HG03354 (cell line): ENCODE measurements at regions not wholly inside any gene's neighbourhood (a gene's known extent, or its start where the extent isn't known, plus 50 kb on each side); places are given as distances from the start of the nearest gene placed in this dataset.
"Not testable (repeated sequence)": the region's sequence is repeated elsewhere in the genome, so short reads cannot be mapped to it uniquely, and the experiment has no call there.

Source experiments
- ATAC-seq: cut with Tn5 transposase; IDR thresholded peaks from one replicate; pipeline ENCODE4 v1.9.1; 2021; ENCODE audit warnings: mild to moderate bottlenecking; ENCODE audit not compliant: unreplicated experiment, poor library complexity, severe bottlenecking

DNA sequence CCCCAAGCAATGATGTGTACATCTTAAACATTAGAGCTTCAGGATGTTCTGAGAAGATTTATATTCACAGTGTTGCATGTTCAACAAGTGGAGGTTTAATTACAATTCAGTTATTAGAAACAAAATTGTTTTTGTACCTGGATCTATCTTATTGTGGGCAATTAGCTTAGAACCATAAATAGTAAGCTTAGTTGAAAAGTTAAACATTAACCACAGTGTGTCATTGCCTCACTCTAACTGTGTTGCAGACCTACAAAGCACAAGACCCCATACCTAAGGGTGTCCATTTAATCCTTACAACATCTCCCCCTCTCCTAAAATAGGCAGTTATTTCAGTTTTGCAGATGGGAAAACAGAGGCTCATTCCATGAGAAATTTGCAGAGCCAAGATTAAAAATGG is 632.0 kb upstream of the SOX9 start:
- ATAC-seq: no peak

DNA sequence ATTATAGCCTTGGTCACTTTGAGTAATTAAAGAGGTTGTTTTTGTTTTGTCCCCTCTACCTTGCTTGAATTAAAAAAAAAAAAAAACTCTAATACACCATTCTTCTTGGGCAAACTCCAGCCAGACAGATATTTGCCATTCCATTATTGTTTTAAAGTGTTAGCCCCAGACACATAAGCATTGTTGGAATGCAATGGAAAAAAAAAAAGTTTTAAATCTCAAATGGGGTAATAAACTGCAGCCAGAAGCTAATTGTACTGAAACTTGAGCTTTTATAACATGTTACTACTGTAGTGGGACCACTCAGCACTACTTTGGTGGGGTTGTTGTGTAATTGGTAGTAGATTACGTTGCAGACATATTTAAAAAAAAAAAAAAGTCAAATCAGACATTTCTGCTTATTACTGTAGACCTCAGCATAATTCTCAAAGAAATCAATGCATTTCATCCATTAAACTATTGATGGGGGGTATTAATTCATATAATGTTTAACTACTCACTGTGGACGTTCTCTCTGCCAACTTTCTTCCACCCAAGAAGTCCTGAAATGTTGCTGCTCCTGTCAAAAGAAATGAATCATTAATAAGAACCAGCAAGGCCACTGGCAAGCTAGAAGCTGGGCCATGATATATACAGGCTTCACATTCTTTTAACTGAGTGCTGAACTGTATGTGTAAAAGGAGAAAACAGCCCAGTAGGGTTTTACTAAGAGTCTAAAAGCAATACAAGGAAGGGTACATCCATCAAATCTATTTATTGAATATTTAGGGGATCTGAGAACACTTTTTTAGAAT is 626.6 kb upstream of the SOX9 start:
- ATAC-seq: no peak

DNA sequence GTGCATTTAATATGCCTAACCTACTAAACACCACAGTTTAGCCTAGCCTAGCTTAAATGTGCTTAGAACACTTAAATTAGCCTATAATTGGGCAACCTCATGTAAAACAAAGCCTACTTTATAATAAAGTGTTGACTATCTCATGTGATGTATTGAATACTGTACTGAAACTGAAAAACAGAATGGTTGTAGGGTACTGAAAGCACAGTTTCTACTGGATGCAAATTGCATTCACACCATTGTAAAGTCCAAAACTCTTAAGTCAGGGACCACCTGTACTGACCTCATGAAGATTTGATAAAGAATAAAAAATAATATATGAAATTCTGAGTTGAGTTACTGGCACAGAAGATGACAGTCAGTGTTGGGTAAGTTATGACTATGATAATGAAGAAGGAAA is 625.4 kb upstream of the SOX9 start:
- no peak for ATAC-seq

DNA sequence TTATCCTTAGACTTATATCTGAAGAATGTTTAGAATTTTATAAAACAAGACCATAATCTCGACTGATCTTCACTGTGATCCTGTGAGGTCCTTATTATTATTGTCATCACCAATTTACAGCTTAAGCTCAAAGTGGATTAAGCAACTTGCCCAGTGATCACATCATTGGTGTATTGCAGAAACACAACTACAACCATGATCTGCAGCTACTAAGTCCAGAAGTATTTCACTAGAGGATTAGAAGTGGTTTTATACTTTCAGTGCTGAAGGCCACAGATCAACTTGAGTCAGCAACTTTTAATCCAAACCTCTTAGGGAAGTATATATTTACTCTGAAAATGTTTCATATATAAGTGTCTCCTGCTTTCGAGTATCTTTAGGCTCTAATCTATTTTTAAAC is 624.3 kb upstream of the SOX9 start:
- no peak for ATAC-seq

DNA sequence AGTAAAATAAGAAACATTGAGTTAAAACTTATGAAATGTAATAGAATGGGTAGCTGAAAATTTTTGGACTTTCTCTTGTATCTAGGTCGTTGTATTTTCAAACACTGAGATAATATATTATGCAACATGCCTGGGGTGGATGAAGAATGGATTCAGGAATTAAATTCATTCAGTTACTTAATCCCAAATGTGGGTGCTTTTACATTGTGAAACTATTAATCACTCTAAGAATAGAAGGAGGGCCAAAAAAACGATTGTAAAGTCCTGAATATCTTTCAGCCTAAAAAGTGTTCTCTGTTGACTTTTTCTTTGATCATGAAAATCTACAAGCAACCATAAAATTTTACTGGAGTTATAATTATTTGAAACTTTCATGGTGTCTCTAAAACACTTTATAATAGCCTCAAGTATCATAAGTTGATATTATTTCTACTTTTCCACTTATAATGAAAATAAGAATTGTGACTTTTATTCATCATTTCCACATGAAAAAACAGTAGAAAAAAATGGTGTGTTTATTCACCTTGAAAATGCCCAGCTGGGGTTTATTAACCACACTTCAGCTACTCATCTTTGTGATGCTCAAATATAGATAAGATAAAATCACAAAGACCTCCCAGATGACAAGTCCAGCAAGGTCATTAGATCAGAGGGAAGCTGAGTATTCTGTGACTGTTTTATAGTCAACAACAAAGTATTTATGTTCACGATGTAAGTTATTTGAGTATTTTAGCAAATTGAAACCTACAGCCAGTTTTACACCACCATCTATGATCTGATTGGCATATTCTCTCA is 619.9 kb upstream of the SOX9 start:
- no peak for ATAC-seq

DNA sequence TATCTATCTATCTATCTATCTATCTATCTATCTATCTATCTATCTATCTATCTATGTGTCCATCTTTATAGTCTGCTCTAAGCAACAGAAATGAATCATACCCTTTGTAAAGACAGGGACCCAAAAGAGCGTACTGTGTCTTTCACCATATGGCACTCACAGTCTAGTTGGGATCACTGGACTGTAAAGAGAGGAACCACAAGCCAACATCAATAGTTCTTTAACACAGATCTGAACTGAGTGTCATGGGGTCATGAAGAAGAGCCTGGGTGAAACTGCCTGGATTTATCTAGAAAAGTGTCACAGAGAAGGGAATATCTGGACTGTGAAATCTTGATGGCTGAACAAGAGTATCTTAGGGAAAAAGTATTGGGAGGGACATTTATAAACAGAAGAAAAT is 619.1 kb upstream of the SOX9 start:
- ATAC-seq: no peak

DNA sequence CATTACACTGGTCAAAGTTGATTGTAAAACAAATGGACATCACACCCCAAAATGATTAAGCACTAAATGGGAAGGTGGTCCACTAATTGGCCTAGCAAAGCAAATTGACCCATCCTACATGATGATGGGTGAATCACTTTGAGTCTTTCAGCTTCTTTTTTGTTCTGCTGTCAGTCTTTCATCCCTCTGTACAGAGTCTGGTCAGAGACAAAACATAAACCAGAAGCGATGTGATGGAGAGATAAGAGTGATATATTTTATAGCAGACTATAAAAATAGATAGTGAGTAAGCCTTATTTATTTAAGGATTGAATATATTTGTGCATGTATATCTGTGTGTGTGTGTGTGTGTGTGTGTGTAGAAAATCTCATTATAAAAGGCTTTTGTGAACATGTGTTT is 618.4 kb upstream of the SOX9 start:
- ATAC-seq: no peak

DNA sequence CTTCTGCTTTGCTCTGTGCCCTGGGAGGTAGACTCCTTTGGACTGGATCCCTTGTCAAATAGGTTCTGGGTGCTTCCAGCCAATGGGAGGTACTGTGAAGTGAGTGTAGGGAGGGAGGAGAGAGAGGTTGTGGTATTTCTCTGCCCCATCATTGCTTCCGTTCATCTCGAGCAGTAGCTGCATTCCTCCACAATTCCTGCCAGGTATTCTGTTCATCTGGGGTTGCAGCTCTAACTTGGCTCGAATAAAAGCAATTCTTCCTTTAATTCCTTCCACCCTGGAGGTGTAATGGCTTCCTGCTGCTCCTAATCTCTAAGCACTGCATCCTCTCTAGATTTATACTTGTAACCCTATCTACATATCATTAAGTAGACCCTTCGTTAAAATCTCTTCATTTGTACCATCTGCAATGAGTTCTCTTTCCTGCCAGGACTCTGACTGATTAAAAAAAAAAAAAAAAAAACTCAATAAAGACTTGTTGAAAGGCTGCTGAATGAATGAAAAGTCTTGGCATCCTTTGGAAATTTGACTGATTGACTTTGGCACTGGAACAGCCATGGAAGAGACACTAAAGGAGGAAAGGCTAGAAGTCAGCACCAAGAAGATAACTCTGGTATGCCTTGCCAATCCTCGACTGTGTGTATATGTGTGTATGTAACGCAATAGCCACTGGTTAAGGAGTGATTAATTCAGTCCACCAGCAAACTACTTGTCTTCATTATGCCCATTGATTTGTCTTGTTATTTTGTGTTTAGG is 616.9 kb upstream of the SOX9 start:
- ATAC-seq: no peak

DNA sequence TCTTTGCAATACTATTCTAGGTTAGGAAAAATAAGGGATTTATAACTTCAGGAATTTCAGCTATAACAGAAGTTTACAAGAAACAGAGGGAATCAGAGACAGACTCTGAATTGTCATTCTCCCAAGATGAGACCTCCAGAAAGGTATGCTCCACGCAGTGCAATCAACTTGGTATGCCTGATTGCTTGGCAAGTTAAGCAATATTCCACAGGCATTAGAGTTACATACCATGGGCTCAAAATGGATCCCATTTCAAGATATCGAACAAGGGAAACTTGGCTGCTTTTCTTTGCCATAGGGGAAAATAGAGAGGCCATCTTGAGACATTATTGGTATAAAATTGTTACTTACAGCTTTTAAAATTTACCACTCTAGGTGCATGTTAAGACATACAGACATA is 615.6 kb upstream of the SOX9 start:
- ATAC-seq: no peak

DNA sequence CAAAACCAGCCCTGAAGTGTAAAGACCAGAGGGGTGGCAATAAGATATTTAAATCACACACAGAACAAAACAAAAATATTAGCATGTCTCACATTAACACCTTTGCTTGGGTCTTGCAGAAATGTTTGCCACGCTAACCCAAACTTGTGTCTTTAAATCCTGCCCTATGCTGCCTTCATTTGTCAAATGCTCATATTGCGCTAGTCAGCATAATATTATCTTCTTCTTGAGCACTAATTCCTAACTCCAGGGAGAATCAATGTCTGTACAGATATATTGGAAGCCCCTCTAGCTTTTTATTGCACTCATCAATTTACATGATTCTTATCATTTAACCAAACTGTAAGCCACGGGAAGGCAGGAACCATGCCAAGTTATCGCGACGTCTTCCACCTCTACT is 614.8 kb upstream of the SOX9 start:
- ATAC-seq: no peak

DNA sequence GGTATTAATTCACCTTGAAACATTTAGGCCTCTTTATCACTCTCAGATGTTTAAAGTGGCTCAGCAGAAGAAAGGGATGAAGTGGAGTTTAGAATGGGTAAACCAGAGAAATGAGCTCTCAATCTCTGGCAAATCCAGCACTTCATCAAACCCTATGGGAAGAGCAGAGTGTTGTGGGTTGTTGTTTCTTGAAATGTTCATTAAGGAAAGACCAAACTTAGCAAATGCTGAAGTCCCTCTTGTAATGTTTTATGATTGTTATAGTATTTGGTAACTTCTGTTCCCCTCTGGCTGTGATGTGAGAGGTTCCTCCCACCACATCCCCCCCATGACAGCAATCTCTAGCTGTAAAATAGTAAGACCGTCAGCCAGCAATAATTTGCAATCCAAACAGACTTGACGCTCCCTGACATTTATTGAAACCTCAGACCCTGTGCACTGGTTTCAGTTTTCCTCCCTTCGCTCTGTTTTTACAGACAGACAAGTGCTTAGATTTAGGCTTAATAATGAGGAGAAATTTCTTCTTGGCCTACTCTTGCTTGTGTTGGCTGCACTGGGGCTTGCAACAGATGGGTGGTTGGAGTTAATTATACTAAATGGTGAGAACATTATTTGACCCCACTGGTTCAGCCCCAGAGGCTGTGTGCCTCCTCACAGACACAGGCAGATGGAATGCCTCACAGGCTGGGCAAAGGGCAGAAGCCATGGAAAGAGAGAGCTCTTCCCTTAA is 609.4 kb upstream of the SOX9 start:
- ATAC-seq: no peak

DNA sequence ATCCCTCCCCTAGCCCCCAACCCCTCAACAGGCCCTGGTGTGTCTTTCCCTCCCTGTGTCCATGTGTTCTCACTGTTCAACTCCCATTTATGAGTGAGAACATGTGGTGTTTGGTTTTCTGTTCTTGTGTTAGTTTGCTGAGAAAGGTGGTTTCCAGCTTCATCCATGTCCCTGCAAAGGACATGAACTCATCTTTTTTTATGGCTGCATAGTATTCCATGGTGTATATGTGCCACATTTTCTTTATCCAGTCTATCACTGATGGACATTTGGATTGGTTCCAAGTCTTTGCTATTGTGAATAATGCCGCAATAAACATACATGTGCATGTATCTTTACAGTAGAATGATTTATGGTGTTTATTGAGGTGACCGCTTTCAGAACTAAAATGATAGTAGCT is 607.1 kb upstream of the SOX9 start:
- ATAC-seq: not testable (repeated sequence)

DNA sequence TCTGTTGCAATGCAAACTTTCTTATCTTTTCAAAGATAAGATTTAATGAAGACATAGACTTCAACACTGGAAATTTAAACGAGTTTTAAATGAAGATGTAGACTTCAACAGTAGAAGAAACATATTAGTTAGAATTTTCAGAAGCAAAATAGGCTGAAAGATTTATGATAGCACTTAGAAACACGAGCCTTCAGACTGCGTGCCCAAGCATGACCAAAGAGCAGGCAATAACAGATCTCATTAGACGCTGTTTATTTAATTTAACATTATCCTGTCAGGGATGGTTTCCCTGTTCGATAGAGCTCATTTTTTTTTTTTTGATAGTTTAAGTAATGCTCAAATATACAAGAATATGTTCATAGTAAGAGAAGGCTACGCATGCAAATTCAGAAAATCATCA is 604.7 kb upstream of the SOX9 start:
- no peak for ATAC-seq

DNA sequence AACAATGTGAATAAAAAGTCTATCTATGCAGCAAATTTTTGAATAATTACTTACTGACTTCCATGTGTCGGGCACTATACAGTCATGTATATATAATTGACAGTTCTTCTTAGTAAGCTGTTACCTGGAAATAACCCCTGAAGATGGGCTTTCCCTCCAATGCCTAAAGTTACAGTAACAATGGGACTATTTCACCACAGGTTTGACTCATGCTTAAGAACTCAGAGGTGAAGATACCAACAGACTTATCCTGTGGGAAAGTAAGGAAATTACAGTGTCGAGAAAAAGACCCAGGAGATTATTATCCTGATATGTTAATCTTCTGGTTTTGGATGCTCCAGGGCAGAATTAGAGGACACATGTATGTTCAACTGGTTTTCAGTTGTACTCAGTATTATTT is 601.5 kb upstream of the SOX9 start:
- no peak for ATAC-seq

DNA sequence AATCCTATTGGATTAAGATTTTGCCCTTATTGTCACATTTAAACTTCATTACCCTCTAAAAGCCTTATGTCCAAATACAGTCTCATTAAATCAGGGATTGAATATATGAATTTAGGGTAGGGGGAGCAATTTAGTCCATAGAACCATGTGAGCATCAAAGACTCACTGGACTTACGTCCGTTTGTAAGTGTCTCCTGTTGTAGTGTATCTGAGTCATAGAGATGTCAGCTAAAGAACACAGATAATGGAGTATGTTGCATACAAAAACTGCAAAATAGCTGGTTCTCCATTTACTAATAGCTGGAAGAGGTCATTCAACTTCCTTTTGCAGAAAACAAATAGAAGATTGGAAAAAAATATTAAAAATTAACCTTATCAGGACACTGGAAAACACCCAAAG is 599.1 kb upstream of the SOX9 start:
- no peak for ATAC-seq

DNA sequence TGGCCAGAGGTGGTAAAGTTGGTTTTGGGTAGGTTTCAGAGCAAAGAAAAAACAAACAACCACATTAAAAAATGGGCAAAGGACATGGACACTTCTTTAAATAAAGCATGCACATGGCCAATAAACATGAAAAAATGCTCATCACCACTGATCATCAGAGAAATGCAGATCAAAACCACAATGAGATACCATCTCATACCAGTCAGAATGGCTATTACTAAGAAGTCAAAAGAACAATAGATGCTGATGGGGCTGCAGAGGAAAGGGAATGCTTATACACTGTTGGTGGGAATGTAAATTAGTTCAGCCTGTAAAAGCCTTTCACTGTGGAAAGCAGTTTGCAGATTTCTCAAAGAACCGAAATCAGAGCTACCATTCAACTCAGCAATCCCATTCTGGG is 598.4 kb upstream of the SOX9 start:
- ATAC-seq: no peak

DNA sequence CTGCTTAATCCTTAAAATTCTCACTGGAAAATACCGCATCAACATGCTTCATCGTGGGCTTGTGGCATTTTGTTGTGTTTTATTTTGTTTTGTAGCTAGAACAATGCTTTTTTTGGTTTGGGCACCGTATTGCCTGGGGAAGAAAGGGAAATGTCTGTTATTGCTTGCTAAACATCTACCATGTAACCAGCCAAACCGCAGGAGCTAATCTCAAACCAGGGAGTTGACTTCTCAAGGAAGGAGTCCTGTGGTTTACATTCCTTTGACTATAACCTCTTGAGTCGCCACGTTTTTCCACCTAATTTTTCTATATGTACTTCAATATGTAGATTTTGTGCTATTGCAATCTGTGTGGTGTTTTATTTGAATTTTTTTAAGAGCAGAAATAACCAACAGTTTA is 593.5 kb upstream of the SOX9 start:
- ATAC-seq: no peak

DNA sequence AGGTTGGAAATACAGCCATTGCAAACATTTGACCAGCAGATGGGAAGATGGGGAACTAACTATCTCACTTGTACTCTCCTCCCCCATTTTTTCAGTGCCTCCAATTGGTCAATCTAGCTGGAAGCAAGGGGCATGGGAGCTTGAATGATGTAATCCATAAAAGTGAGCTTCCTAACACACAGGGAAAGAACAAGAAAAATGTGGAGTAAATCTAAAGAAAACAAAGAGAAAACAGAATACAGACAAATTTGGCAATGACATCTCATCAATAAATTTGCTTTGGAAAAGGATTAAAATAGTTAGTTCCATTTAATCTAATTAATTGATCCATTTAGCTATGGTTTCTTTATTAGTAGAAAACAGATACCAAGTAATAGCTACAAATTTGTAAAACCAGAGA is 592.6 kb upstream of the SOX9 start:
- no peak for ATAC-seq

DNA sequence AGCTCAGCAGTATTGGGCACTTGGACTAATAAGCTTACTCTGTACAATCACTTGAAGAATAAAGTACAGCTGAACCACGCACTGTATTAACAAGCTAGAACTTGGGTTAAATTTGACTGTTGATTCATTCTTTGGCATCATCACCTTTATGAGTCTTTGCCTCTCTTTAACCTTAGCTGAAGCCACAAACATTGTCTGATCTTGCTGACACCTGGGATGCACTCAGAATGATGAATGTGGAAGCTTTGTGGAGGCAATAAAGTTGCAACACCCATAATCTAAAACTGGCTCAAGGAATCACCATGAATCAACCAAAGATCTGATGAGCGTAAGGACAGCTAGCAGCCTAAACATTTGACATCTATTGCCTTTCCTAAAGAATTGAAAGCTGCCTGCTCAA is 590.6 kb upstream of the SOX9 start:
- no peak for ATAC-seq

DNA sequence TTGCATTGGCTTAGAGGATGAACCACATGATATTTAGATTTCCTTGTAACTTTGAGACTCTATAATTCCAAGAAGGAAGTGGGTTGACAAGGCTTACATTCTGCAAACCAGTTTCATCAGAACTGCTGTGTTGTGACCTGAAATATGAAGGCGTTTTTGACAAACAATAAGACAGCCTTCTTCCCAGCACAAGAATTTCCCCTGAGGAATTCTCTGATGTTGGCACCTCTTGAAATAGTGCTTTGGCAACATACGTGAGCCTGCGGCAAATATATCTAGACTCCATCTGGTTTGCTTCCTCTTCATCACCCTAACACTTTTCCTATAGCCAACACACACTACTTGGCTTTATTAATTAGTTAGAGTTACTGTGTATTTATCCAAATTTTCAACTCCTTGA is 585.5 kb upstream of the SOX9 start:
- no peak for ATAC-seq
